B cell (primary cell): ENCODE measurements at regions not wholly inside any gene's neighbourhood (a gene's known extent, or its start where the extent isn't known, plus 50 kb on each side); places are given as distances from the start of the nearest gene placed in this dataset.

Experiments used
- CTCF ChIP-seq: fragments of 200-600 bp; IDR thresholded peaks from one replicate; pipeline ENCODE4 v1.8.0; 2022; ENCODE audit warnings: antibody characterized with exemption, mild to moderate bottlenecking
- EZH2 ChIP-seq: IDR thresholded peaks from 2 replicates; pipeline ENCODE4 v1.6.1; 2012; ENCODE audit warnings: borderline replicate concordance, low read depth, mild to moderate bottlenecking, moderate library complexity, low read length; ENCODE audit not compliant: insufficient read depth, poor library complexity, severe bottlenecking

DNA sequence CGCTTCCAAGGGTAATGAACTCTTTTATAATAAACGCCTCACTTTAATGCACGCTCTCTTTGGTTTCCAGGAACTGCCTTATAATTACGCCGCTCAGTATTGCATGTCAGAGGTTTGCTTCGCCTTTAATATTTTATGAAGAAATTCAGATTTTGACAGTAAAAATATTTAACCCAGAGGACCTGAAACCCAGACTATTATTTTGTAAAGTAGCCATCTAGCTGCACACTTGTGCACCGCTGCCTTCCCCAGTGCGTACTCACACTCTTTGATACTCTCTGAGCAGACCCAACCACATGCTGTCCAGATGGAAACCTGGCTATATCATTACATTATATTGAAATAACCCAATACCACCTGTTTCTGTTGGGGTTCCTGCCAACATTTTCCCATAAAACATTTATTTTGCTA is 270.1 kb downstream of the C1D start:
- TF ChIP-seq CTCF (no peak), EZH2 (no peak)
